ENCODE measurements at regions not wholly inside any gene's neighbourhood (a gene's known extent, or its start where the extent isn't known, plus 50 kb on each side); places are given as distances from the start of the nearest gene placed in this dataset.

DNA sequence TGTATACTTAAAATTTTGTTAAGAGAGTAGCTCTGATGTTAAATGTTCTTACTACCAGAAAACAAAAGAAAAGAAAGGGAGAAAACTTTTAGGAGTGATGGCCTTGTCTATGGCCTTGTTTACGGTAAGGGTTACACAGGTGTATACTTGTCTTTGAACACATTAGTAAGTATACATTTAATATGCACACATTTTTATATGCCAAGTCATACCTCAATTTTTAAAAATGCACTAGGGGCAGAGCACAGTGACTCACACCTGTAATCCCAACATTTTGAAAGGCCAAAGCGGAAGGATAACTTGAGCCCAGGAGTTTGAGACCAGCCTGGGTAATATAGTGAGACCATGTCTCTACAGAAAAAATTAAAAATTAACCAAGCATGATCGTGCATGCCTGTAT, 166.7 kb upstream of the SNX2 start:
- Mint-ChIP-seq H3K27ac (no peak overlapping the region), H3K4me1 (peaks cover 9% of the 10 kb centered on the region), H3K36me3 (no peaks in the 10 kb centered on the region), H3K4me3 (no peak overlapping the region), H3K27me3 (ENCODE audit: low read depth) (no peaks in the 10 kb centered on the region), H3K9me3 (peaks cover 10% of the 10 kb centered on the region; the same call in 1 of the 2 replicates)
- ChIA-PET CTCF (no interaction called here), POLR2A (no interaction called here)
- ATAC-seq (no peak), DNase-seq (ENCODE audit: low spot score) (no peak)
- TF ChIP-seq ZNF396 (CRISPR knock-in tag; IDR thresholded peaks at IDR 0.05; ENCODE audit: borderline replicate concordance), result no peak
- TF ChIP-seq ZNF512 (CRISPR knock-in tag; IDR thresholded peaks at IDR 0.05; ENCODE audit: borderline replicate concordance), result no peak
- TF ChIP-seq STAT6 (CRISPR knock-in tag; conservative IDR thresholded peaks at IDR 0.05; ENCODE audit: low read depth), result no peak
- TF ChIP-seq CREM (CRISPR knock-in tag; IDR thresholded peaks at IDR 0.05), result no peak
- TF ChIP-seq GTF2I (CRISPR knock-in tag; conservative IDR thresholded peaks at IDR 0.05), result no peak
- no peak for TF ChIP-seq OVOL2 (CRISPR knock-in tag; IDR thresholded peaks at IDR 0.05; ENCODE audit: borderline replicate concordance)
- TF ChIP-seq, protein P1, sequence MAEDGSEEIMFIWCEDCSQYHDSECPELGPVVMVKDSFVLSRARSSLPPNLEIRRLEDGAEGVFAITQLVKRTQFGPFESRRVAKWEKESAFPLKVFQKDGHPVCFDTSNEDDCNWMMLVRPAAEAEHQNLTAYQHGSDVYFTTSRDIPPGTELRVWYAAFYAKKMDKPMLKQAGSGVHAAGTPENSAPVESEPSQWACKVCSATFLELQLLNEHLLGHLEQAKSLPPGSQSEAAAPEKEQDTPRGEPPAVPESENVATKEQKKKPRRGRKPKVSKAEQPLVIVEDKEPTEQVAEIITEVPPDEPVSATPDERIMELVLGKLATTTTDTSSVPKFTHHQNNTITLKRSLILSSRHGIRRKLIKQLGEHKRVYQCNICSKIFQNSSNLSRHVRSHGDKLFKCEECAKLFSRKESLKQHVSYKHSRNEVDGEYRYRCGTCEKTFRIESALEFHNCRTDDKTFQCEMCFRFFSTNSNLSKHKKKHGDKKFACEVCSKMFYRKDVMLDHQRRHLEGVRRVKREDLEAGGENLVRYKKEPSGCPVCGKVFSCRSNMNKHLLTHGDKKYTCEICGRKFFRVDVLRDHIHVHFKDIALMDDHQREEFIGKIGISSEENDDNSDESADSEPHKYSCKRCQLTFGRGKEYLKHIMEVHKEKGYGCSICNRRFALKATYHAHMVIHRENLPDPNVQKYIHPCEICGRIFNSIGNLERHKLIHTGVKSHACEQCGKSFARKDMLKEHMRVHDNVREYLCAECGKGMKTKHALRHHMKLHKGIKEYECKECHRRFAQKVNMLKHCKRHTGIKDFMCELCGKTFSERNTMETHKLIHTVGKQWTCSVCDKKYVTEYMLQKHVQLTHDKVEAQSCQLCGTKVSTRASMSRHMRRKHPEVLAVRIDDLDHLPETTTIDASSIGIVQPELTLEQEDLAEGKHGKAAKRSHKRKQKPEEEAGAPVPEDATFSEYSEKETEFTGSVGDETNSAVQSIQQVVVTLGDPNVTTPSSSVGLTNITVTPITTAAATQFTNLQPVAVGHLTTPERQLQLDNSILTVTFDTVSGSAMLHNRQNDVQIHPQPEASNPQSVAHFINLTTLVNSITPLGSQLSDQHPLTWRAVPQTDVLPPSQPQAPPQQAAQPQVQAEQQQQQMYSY (CRISPR knock-in tag; IDR thresholded peaks at IDR 0.05), result no peak
- TF ChIP-seq TCF7 (CRISPR knock-in tag; IDR thresholded peaks at IDR 0.05; ENCODE audit: low read depth), result no peak
- TF ChIP-seq NR2C2 (CRISPR knock-in tag; IDR thresholded peaks at IDR 0.05), result no peak
- no peak for TF ChIP-seq GABPB1 (CRISPR knock-in tag; IDR thresholded peaks at IDR 0.05)
- TF ChIP-seq, protein P2, sequence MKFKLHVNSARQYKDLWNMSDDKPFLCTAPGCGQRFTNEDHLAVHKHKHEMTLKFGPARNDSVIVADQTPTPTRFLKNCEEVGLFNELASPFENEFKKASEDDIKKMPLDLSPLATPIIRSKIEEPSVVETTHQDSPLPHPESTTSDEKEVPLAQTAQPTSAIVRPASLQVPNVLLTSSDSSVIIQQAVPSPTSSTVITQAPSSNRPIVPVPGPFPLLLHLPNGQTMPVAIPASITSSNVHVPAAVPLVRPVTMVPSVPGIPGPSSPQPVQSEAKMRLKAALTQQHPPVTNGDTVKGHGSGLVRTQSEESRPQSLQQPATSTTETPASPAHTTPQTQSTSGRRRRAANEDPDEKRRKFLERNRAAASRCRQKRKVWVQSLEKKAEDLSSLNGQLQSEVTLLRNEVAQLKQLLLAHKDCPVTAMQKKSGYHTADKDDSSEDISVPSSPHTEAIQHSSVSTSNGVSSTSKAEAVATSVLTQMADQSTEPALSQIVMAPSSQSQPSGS (CRISPR knock-in tag; IDR thresholded peaks at IDR 0.05; ENCODE audit: borderline replicate concordance, low read depth), result no peak
- TF ChIP-seq JAZF1 (CRISPR knock-in tag; IDR thresholded peaks at IDR 0.05), result no peak
- TF ChIP-seq, protein P3, sequence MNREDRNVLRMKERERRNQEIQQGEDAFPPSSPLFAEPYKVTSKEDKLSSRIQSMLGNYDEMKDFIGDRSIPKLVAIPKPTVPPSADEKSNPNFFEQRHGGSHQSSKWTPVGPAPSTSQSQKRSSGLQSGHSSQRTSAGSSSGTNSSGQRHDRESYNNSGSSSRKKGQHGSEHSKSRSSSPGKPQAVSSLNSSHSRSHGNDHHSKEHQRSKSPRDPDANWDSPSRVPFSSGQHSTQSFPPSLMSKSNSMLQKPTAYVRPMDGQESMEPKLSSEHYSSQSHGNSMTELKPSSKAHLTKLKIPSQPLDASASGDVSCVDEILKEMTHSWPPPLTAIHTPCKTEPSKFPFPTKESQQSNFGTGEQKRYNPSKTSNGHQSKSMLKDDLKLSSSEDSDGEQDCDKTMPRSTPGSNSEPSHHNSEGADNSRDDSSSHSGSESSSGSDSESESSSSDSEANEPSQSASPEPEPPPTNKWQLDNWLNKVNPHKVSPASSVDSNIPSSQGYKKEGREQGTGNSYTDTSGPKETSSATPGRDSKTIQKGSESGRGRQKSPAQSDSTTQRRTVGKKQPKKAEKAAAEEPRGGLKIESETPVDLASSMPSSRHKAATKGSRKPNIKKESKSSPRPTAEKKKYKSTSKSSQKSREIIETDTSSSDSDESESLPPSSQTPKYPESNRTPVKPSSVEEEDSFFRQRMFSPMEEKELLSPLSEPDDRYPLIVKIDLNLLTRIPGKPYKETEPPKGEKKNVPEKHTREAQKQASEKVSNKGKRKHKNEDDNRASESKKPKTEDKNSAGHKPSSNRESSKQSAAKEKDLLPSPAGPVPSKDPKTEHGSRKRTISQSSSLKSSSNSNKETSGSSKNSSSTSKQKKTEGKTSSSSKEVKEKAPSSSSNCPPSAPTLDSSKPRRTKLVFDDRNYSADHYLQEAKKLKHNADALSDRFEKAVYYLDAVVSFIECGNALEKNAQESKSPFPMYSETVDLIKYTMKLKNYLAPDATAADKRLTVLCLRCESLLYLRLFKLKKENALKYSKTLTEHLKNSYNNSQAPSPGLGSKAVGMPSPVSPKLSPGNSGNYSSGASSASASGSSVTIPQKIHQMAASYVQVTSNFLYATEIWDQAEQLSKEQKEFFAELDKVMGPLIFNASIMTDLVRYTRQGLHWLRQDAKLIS (CRISPR knock-in tag; IDR thresholded peaks at IDR 0.05; ENCODE audit: borderline replicate concordance), result no peak
- no peak for TF ChIP-seq ZNF138 (CRISPR knock-in tag; conservative IDR thresholded peaks at IDR 0.05)

Data from WTC11 (cell line).